NCI-H446 (cell line): ENCODE measurements at regions not wholly inside any gene's neighbourhood (a gene's known extent, or its start where the extent isn't known, plus 50 kb on each side); places are given as distances from the start of the nearest gene placed in this dataset.

ENCODE experiments used
- DNase-seq, 2 experiments: peaks; one replicate each; lab custom pipeline; 2025; lab: John Stamatoyannopoulos, UW

DNA sequence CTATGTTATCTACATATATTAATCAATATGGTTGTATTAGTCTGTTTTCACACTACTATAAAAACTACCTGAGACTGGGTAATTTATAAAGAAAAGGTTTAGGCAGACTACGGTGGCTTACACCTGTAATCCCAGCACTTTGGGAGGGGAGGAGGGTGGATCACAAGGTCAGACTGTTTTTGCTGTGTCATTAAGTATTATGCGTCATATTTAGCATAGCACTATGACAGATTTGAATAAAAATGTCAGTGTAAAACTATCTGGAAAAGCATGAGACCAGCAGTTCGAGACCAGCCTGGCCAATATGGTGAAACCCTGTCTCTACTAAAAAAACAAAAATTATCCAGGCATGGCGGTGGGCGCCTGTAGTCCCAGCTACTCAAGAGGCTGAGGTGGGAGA, 209.7 kb upstream of the ARHGAP24 start:
- no peak for DNase-seq

DNA sequence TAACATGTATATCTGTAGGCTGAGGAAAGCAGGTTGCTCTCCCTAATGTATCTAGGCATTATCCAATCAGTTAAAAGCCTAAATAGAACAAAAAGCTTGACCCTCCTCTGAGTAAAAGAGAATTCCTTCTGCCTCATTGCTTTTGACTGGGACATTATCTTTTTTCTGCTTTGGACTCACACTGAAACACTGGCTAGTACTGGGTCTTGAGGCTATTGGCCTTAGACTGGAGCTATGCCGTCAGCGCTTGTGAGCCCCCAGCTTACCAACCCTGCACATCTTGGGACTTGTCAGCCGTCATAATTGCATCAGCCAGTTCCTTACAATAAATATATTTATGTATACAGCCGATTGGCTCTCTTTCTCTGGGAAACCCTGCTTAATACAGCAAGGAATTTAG, 206.8 kb upstream of the ARHGAP24 start:
- DNase-seq: no peak

GRCh38 chr4:85268961-85269360, 206.0 kb upstream of the ARHGAP24 start:
- DNase-seq: no peak

DNA sequence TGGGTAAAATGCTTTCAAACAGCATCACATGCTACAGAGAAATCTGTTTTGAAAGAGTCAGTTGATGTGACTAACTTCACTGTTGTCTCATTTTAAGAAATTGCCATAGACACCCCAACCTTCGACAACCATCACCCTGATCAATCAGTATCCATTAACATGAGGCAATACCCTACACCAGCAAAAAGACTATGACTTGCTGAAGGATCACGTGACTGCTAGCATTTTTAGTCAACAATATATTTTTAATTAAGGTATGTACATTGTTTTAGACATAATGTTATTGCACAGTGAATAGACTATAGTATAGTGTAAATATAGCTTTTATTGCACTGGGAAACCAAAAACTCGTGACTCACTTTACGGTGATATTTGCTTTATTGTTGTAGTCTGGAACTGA, 200.0 kb upstream of the ARHGAP24 start:
- no peak for DNase-seq

DNA sequence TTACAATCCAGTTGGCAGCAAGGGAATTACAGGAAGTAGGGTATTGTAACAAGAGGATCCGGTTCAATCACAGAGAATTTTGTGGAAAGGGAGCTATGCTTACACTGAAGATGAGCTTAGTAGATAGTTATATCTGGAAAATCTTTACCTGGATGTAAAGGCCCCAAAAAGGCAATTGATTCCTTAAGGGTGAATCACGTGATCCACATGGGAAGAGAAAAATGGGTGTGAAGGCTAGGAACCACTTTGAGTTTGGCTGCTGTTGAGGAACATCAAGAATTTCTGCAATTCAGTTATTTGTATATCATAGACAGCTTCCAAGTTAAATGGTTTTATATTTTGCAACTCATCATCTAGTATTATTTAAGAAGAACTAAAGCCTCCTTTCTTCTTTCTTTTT, 194.0 kb upstream of the ARHGAP24 start:
- DNase-seq: no peak

DNA sequence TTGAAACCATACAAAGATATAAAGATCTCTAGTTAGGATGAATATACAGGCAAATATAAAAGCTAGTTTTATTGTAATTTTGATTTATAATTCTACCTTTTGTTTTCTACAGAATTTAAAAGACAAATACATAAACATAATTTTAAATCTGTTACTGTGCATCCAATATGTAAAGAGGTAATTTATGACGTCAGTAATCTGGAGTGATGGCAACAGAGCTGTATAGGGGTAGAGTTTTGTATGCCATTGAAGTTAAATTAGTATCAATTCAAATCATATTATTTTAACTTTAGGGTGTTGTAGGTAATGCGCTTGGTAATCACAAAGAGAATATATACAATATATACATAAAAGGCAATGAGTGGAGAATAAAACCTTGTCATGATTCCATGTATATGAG, 183.7 kb upstream of the ARHGAP24 start:
- DNase-seq: no peak

DNA sequence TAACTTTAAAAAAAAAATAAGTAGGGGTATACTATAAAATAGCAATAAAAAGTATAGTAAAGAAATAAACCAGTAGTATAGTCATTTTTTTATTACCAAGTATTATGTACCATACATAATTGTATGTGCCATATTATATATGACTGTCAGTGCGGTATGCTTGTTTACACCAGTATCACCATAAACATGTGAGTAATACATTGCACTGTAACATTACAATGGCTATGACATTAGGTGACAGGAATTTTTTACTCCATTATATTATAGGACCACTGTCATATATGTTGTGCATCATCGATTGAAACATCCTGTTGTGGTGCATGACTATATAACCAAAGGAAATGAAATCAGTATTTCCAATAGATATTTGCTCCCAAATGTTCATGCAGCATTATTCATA, 176.9 kb upstream of the ARHGAP24 start:
- DNase-seq: no peak

- no peak for DNase-seq
These were observed 172.7 kb upstream of the ARHGAP24 start for GRCh38 chr4:85302193-85302736.

DNA sequence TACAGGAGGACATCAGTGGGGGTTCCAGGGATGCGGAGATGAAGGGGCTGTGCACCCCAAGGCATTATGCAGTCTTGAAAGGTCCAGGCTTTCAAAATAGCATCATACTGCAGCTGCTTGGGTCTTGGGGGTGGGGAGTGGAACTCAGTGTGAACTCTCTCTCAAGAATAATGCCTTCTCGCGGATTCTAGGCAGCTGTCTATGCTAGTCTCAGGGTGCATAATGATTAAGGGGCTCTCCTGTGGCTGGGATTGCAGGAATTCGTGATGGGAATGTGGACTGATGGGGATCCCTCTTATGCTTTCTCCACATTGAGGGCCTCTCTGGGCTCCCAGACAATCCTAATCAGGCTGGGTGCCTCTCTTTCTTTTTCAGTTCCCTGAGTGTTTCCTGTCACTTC, 172.2 kb upstream of the ARHGAP24 start:
- no peak for DNase-seq

GRCh38 chr4:85318415-85318814, 156.5 kb upstream of the ARHGAP24 start:
- DNase-seq: no peak

DNA sequence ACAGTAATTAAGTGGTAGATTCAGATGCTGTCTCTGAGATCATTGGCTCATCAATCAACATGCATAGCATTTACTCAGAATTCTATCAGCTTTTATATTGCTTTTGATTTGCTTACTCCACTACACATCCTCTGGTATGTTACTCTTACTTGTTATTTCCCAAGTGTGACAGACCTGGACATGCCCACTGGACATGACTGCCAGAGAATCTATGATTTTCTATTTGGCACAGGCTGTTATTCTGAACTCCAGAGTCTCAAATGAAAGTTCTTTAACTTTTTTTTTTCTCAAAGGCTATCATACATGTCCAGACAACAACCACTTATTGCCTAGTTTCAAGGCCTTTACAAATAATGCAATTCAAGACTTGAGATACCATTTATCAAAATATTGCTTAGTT, 116.1 kb upstream of the ARHGAP24 start:
- DNase-seq: no peak

DNA sequence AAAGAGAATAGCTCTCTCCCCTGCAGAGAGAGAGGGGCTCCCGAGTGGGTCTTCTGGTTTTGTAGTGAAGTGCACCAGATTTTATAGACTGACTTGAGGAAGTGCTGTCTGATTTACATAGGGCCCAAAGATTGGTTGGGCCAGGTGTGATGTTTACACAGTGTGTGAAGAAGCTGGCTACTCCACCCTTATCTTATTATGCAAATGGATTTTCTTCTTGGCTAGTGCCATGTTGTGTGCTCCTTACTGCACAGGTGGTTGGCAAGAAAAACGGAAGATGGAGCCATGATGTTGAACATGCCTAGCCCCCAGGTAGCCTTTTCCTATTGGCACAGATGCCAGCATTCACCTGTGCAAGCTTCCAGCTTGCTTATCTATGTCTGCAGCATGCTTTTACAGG, 112.4 kb upstream of the ARHGAP24 start:
- no peak for DNase-seq

DNA sequence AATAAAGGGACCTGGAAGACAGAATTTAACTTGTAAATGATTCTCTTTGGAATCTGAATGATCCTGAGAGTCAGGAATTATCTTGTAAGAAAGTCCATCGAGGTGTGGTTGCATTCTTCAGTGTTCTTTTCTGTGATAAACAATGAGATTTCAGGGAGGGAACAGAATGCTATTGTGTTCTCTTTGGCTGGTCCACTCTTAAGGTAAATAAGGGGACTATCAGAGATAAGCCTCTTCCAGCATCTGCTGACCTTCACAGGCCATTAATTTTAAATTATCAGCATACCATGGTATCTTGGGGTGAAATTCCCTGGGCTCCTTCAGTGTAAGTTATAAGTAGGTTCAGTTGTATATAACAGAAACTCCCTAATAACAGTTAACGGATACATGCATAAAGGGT, 107.1 kb upstream of the ARHGAP24 start:
- DNase-seq: no peak

GRCh38 chr4:85368240-85368639, 106.7 kb upstream of the ARHGAP24 start:
- no peak for DNase-seq

DNA sequence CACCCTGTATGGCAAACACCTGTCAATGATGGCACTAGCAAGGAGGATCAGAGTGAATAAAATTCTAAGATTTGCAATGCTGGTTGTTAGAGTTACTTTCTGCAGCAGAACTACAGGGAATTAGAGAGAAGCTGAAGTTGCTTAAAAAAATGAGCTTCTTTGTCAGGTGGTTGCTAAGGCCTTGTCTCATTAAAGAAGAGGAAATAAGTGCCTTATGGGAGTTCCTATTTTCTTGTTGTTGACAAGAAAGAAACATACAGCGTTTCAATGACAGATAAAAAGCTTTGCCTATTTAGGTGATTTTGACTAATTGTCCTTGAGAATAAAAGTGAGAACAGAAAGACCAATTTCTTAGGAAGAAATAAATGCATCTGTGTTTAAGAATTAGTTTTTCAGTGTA, 106.0 kb upstream of the ARHGAP24 start:
- DNase-seq: no peak

DNA sequence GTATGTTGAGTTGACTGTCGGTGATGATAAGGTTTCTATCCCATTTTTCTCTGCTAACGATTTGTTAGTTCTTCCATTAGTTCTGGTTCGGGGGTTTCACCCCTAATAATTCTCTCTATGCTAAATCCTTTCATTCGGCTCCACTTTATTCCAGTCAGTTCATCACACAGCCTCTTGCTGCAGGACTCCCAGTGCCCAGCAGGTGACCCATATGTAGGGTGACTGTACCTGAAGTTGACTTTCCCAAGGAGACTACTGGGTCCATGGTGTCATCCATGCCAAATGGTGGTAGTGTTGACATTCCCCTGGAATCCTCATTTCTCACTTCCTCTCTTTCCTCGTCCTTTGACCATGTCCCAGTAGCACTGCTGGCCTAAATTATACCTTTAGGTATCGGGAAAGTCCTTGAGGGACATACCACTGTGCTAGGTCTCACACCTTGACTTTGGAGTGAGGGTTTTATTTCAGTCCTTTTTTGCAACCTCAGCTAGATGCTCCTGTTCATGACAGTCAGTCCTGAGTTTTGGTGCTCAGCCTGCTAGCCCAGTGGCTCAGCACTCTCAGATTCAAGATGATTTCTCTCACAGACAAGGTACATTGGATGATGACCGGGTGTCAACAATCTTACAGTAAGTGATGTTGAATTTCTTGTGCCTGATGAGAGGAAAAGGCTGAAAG, 105.1 kb upstream of the ARHGAP24 start:
- no peak for DNase-seq

DNA sequence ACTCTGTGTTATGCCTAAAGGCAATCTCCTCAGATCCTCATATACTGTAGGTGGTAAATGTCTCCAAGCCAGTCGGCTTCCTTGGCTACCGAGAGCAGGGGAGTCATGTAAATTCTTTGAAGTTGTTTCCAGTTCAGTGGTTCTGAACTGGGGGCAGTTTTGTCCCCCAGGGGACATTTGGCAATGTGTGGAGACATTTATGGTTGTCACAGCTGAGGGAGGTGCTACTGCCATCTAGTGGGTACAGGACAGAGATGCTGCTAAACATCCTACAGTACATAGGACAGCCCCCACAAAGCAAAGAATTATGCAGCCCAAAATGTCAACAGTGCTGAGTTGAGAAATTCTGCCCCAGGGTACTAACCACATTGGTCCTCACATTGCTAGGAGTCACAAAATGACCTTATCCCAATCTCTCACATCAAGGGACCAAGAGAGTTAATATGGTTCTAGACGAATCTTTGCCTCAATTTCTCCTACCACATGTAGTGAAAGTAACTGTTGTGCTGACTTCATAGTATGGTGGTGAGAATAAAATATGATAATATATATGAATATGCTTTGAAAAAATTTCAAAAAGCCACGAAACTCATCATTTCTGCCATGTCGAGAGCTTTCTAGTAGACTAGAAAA, 104.4 kb upstream of the ARHGAP24 start:
- DNase-seq: peak in 1 of 2 experiments; percentile 66

GRCh38 chr4:85372966-85373365, 102.0 kb upstream of the ARHGAP24 start:
- DNase-seq: no peak

GRCh38 chr4:85376285-85376684, 98.7 kb upstream of the ARHGAP24 start:
- DNase-seq: no peak

DNA sequence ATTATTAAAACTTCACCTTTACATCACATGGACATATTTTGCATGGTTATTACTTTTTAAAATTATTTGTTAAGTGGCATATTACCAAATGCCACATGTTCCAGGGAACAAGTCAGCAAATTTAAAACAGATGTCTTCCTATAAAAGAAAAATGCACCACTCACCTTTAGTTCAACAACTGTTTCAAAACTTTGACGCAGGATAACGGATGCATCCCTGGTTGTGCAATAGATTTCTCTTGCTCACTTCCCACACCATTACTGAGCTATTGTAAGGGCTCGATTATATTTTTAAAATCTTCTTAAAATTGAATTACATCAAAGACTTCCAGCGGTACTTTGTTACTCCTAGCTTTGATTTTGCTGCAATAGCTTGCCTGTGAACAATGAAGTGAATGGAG, 93.0 kb upstream of the ARHGAP24 start:
- DNase-seq: no peak

DNA sequence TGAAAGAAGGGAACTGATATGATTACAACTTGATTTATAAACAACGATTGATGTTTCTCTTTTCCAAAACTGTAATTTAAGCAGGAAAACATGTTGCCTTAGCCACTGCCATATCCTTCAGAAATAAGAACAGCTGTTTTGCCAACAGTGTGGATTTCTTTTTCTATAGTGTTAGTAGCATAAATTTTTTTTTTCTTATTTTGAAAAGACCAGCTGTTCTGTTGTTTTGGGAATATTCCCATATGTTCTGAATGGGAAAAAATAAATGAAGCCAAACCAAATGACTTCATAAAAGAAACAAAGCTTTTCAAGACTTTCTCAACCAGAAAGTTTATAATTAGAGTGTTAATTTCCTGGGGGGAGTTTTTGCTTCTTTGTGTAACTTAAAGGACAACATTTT, 83.9 kb upstream of the ARHGAP24 start:
- peak in 1 of 2 experiments; percentile 39 for DNase-seq

DNA sequence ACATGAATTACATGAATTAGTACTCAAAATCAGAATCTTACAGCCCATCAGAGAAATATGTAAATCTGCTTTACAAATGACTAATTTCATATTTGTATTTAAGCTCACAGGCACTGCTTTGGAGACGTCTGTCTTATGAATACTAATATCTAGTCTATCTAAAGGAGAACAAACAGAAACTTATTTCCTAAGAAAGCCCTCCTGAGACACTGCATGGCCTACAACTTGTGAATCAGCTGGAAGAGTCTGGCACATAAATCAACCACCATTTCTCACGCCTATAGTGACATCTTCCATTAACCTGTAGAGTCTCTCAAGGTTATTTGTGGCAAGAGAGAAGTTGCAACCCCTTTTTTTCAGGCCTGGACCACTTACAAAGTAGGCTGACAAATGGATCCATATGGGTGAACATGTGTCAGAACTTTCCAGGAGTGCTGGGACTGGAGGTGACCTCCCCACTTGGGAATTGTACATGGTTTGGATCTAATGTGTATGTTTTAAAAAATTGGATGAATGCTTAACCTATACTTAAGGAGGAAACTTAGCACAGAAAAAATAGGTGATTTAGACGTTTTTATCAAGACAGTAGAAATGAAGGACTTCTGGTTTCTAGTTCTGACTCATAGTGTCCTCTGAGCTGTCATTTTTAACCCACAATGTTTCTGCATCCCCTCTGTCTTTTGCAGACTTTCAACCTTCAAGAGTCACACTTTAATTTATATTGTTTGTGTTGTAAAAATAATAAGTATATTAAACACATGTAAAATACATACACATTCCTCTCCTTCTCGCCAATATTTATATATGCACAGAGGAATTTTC, 83.2 kb upstream of the ARHGAP24 start:
- DNase-seq: no peak

- DNase-seq: no peak
These were observed 81.7 kb upstream of the ARHGAP24 start for GRCh38 chr4:85393201-85393600.
